ENCODE measurements at regions not wholly inside any gene's neighbourhood (a gene's known extent, or its start where the extent isn't known, plus 50 kb on each side); places are given as distances from the start of the nearest gene placed in this dataset.

DNA sequence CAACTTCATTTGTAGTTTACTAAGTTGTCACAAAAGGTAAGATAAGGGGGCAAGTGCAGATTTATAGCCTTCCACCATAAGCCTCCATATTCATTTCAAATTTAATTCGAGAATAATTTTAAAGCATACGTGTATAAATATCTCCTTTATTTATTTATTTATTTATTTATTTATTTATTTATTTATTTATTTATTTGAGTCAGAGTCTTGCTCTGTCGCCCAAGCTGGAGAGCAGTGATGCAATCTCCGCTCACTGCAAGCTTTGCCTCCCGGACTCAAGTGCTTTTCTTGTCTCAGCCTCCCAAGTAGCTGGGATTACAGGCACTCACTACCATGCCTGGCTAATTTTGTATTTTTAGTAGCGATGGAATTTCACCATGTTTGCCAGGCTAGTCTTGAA lies 523.4 kb downstream of the FAT4 start:
- TF ChIP-seq POLR2AphosphoS5 (IDR thresholded peaks at IDR 0.05) = no peak
- TF ChIP-seq, protein P1, sequence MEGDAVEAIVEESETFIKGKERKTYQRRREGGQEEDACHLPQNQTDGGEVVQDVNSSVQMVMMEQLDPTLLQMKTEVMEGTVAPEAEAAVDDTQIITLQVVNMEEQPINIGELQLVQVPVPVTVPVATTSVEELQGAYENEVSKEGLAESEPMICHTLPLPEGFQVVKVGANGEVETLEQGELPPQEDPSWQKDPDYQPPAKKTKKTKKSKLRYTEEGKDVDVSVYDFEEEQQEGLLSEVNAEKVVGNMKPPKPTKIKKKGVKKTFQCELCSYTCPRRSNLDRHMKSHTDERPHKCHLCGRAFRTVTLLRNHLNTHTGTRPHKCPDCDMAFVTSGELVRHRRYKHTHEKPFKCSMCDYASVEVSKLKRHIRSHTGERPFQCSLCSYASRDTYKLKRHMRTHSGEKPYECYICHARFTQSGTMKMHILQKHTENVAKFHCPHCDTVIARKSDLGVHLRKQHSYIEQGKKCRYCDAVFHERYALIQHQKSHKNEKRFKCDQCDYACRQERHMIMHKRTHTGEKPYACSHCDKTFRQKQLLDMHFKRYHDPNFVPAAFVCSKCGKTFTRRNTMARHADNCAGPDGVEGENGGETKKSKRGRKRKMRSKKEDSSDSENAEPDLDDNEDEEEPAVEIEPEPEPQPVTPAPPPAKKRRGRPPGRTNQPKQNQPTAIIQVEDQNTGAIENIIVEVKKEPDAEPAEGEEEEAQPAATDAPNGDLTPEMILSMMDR (IDR thresholded peaks at IDR 0.05) = no peak
- no peak for TF ChIP-seq POLR2A (IDR thresholded peaks at IDR 0.05)

All from suprapubic skin (tissue), 4 donors.